GM18502 (cell line): ENCODE measurements at regions not wholly inside any gene's neighbourhood (a gene's known extent, or its start where the extent isn't known, plus 50 kb on each side); places are given as distances from the start of the nearest gene placed in this dataset.
"Not testable (repeated sequence)": the region's sequence is repeated elsewhere in the genome, so short reads cannot be mapped to it uniquely, and the experiment has no call there.

Source experiments
- ATAC-seq: cut with Tn5 transposase; IDR thresholded peaks from one replicate; pipeline ENCODE4 v1.9.1; 2021; ENCODE audit warnings: mild to moderate bottlenecking; ENCODE audit not compliant: unreplicated experiment, poor library complexity

- no peak for ATAC-seq
Measured at GRCh38 chr15:96969732-96970710, 639.5 kb downstream of the NR2F2 start.

GRCh38 chr15:96972201-96972600 lies 641.7 kb downstream of the NR2F2 start:
- ATAC-seq = no peak

GRCh38 chr15:96974761-96975160 lies 644.3 kb downstream of the NR2F2 start:
- no peak for ATAC-seq

- no peak for ATAC-seq
Measured at GRCh38 chr15:96977886-96978285, 647.4 kb downstream of the NR2F2 start.

GRCh38 chr15:96978937-96979473 lies 648.5 kb downstream of the NR2F2 start:
- no peak for ATAC-seq

GRCh38 chr15:96984121-96984671 lies 653.7 kb downstream of the NR2F2 start:
- not testable (repeated sequence) for ATAC-seq

- no peak for ATAC-seq
Measured at GRCh38 chr15:96992817-96993216, 662.3 kb downstream of the NR2F2 start.

- no peak for ATAC-seq
Measured at GRCh38 chr15:96997538-96997937, 667.0 kb downstream of the NR2F2 start.

- ATAC-seq = no peak
Measured at GRCh38 chr15:97009031-97009431, 678.5 kb downstream of the NR2F2 start.

GRCh38 chr15:97012986-97013385 lies 682.5 kb downstream of the NR2F2 start:
- no peak for ATAC-seq

GRCh38 chr15:97013491-97013890 lies 683.0 kb downstream of the NR2F2 start:
- ATAC-seq = no peak

GRCh38 chr15:97014001-97014400 lies 683.5 kb downstream of the NR2F2 start:
- ATAC-seq = no peak

- ATAC-seq = no peak
Measured at GRCh38 chr15:97023488-97023844, 693.0 kb downstream of the NR2F2 start.

GRCh38 chr15:97026781-97027180 lies 696.3 kb downstream of the NR2F2 start:
- ATAC-seq = no peak

- ATAC-seq = no peak
Measured at GRCh38 chr15:97027772-97028171, 697.3 kb downstream of the NR2F2 start.

GRCh38 chr15:97030251-97030650 lies 699.8 kb downstream of the NR2F2 start:
- ATAC-seq = no peak

GRCh38 chr15:97036301-97036700 lies 705.8 kb downstream of the NR2F2 start:
- no peak for ATAC-seq

GRCh38 chr15:97037080-97037479 lies 706.6 kb downstream of the NR2F2 start:
- ATAC-seq = no peak

- no peak for ATAC-seq
Measured at GRCh38 chr15:97045666-97046421, 715.3 kb downstream of the NR2F2 start.

GRCh38 chr15:97052513-97052912 lies 722.0 kb downstream of the NR2F2 start:
- ATAC-seq = no peak

- no peak for ATAC-seq
Measured at GRCh38 chr15:97053635-97054034, 723.1 kb downstream of the NR2F2 start.
